Calu3 (cell line): ENCODE measurements at regions not wholly inside any gene's neighbourhood (a gene's known extent, or its start where the extent isn't known, plus 50 kb on each side); places are given as distances from the start of the nearest gene placed in this dataset.

Experiments used
- BruUV-seq: library from RNA; stranded (reverse); fragments of 400-500 nt; replicated peaks from 2 replicates; lab custom pipeline; 2021; lab: Mats Ljungman, UMichigan
- CTCF ChIA-PET: fragments of 300-600 bp; sonication (Branson Sonifier 250); formaldehyde crosslinking; loops from one replicate; lab custom pipeline; 2022; ENCODE audit warnings: antibody characterized with exemption; lab: Charles Lee
- DNase-seq: peaks from one replicate; pipeline ENCODE4 v3.0.0; 2022
- H3K27ac Mint-ChIP-seq: one replicate; pipeline ENCODE4 v1.8.0; 2022; ENCODE audit warnings: mixed read lengths; ENCODE audit not compliant: unreplicated experiment
- H3K27me3 Mint-ChIP-seq: one replicate; pipeline ENCODE4 v1.8.0; 2022; ENCODE audit warnings: mixed read lengths; ENCODE audit not compliant: unreplicated experiment
- H3K36me3 Mint-ChIP-seq: one replicate; pipeline ENCODE4 v1.8.0; 2022; ENCODE audit warnings: mild to moderate bottlenecking, moderate library complexity, mixed read lengths; ENCODE audit not compliant: insufficient read depth, unreplicated experiment
- H3K4me1 Mint-ChIP-seq: one replicate; pipeline ENCODE4 v1.8.0; 2022; ENCODE audit warnings: mild to moderate bottlenecking, low read depth, mixed read lengths; ENCODE audit not compliant: unreplicated experiment
- H3K4me3 Mint-ChIP-seq: one replicate; pipeline ENCODE4 v1.8.0; 2022; ENCODE audit warnings: mild to moderate bottlenecking, low read depth, moderate library complexity, mixed read lengths; ENCODE audit not compliant: unreplicated experiment
- H3K9me3 Mint-ChIP-seq: one replicate; pipeline ENCODE4 v1.8.0; 2022; ENCODE audit warnings: low read depth, mixed read lengths; ENCODE audit not compliant: unreplicated experiment
- intact Hi-C: fragments of 100-400 bp; cut with micrococcal nuclease; formaldehyde crosslinking; loops from one replicate; pipeline ENCODE4 v1.10.0; 2022; ENCODE audit not compliant: unreplicated experiment
- TF ChIP-seq, protein P1 (sequence below): fragments of 200-600 bp; IDR thresholded peaks from one replicate; pipeline ENCODE4 v1.8.0; 2022; ENCODE audit warnings: antibody characterized with exemption; ENCODE audit not compliant: unreplicated experiment

DNA sequence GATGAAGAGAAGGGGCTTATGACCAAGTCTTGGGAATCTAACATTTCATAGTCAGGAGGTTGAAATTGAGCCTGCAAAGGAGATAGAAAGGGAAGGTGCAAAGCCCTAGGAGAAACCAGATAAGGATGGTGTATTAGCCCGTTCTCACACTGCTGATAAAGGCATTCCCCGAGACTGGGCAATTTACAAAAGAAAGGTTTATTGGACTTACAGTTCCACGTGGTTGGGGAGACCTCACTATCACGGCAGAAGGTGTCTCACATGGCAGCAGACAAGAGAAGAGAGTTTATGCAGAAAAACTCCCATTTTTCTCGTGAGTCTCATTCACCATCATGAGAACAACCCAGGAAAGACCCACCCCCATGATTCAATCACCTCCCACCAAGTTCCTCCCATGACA is 129.5 kb upstream of the LNX1 start:
- no TSS peak for BruUV-seq
- Mint-ChIP-seq H3K4me3 (no peak overlapping the region), H3K27ac (no peak overlapping the region), H3K27me3 (peaks cover 74% of the 10 kb centered on the region), H3K4me1 (no peaks in the 10 kb centered on the region), H3K36me3 (no peaks in the 10 kb centered on the region), H3K9me3 (no peaks in the 10 kb centered on the region)
- CTCF ChIA-PET: no interaction called here
- intact Hi-C loops: no loop called here
- no peak for DNase-seq
- TF ChIP-seq, protein P1, sequence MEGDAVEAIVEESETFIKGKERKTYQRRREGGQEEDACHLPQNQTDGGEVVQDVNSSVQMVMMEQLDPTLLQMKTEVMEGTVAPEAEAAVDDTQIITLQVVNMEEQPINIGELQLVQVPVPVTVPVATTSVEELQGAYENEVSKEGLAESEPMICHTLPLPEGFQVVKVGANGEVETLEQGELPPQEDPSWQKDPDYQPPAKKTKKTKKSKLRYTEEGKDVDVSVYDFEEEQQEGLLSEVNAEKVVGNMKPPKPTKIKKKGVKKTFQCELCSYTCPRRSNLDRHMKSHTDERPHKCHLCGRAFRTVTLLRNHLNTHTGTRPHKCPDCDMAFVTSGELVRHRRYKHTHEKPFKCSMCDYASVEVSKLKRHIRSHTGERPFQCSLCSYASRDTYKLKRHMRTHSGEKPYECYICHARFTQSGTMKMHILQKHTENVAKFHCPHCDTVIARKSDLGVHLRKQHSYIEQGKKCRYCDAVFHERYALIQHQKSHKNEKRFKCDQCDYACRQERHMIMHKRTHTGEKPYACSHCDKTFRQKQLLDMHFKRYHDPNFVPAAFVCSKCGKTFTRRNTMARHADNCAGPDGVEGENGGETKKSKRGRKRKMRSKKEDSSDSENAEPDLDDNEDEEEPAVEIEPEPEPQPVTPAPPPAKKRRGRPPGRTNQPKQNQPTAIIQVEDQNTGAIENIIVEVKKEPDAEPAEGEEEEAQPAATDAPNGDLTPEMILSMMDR: no peak

DNA sequence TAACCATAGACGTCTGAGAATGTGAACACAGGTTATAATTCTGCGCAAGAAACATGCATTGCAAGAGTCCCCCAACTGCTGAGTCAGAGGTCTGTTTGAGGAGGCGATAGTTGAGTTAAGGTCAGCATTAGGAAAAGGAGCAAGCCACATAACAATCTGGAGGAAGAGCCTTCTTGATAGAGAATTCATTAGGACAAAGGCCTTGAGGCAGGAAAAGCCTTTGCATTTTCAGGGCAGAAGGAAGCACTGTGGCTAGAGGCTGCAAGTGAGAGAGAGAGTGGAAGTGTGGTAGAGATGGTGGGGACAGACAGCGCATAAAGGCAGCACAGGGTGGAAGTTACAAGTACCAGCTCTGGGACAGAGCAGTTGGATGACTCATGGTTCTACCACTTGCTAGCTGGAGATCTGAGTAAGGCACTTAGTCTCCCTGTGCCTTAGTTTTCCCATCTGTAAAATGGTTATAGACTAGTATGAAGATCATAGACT is 125.8 kb upstream of the LNX1 start:
- intact Hi-C loops: no loop called here
- no peak overlapping the region for H3K27ac Mint-ChIP-seq
- CTCF ChIA-PET: no interaction called here

DNA sequence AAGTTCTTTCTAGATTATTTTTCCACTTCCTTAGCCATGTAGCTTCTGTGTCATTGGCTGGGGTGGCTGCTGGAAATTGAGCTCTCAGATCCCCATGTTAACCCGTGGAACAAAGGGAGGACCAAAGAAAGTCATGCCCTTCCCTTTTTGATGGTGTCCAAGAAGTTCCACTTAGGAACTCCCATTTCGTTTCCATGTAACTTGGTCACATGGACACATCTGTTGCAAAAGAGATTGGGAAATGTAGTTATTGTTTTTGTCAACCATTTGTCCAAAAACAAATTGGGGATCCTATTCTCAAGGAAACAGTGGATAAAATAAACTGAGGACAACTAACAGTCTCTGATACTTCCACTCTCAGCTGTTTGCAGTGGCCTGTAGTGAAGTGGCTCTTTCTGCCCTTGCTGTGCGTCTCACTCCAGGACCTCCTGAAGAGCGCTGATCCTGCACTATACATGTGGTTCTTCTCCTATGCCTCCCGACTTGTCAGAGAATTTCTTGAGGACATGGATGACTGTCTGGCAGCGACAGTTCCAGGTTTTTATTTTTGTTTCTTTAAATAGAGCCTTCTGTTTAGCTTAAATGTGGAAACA is 125.3 kb upstream of the LNX1 start:
- H3K4me1 Mint-ChIP-seq: no peaks in the 10 kb centered on the region
- DNase-seq: no peak
- CTCF ChIA-PET: no interaction called here
- TF ChIP-seq, protein P1: no peak
- intact Hi-C loops: no loop called here
- H3K27me3 Mint-ChIP-seq: peaks cover 65% of the 10 kb centered on the region
- no peaks in the 10 kb centered on the region for H3K9me3 Mint-ChIP-seq
- H3K27ac Mint-ChIP-seq: no peak overlapping the region
- H3K36me3 Mint-ChIP-seq: no peaks in the 10 kb centered on the region
- no peak overlapping the region for H3K4me3 Mint-ChIP-seq
- no TSS peak for BruUV-seq

More for the DNA sequence above, 125.8 kb upstream of the LNX1 start:
- no TSS peak for BruUV-seq
- Mint-ChIP-seq H3K36me3 (no peaks in the 10 kb centered on the region), H3K4me1 (no peaks in the 10 kb centered on the region), H3K4me3 (no peak overlapping the region), H3K27me3 (peaks cover 70% of the 10 kb centered on the region), H3K9me3 (no peaks in the 10 kb centered on the region)
- no peak for DNase-seq
- TF ChIP-seq, protein P1: no peak

DNA sequence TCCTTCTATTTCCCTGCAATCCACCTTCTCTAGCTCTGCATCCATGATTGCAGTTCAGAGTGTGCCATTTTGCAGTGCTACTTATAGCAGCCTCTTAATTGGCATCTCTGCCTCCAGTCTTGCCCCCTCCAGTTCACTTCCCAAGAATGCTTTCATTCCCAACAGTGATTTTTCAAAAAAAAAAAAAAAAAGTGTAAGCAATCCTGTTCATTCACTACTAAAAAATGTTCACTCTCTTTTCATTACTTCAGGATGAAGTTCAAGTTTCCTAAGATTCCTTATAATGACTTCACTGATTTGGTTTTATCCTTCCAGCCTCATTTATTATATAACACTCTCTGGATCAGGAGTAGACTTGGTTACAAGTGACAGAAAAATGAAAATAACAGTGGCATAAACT is 124.7 kb upstream of the LNX1 start:
- Mint-ChIP-seq H3K9me3 (no peaks in the 10 kb centered on the region), H3K4me3 (no peak overlapping the region), H3K27ac (no peak overlapping the region), H3K36me3 (no peaks in the 10 kb centered on the region), H3K4me1 (no peaks in the 10 kb centered on the region), H3K27me3 (peaks cover 60% of the 10 kb centered on the region)
- TF ChIP-seq, protein P1: no peak
- no TSS peak for BruUV-seq
- CTCF ChIA-PET: no interaction called here
- intact Hi-C loops: no loop called here
- DNase-seq: no peak
